ENCODE measurements at regions not wholly inside any gene's neighbourhood (a gene's known extent, or its start where the extent isn't known, plus 50 kb on each side); places are given as distances from the start of the nearest gene placed in this dataset. TPM values are rescaled to one million over a fixed set of nuclear protein-coding genes. Genes with fewer than 3 reads are reported as not detected.
"Not testable (repeated sequence)": the region's sequence is repeated elsewhere in the genome, so short reads cannot be mapped to it uniquely, and the experiment has no call there.

DNA sequence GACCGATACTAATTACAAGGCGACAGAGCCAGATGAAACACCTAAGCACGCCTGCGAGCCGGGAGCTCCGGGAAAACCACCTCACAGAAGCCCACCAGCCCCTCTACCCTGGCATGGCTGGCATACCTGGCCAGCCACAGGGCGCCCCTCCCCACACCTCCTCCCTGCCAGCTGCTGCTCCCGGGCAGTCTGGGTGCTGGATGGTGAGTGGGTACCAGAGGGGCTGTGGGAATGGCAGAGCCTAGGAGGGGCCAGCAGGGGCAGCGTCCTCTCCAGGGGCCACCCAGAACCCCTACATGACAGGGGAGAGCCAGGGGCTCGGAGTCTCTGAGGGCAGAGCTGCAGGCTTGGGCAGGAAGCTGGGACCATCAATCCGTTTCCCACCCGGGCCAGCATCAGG is 58.7 kb upstream of the GPC1 start:
- no peak for DNase-seq

DNA sequence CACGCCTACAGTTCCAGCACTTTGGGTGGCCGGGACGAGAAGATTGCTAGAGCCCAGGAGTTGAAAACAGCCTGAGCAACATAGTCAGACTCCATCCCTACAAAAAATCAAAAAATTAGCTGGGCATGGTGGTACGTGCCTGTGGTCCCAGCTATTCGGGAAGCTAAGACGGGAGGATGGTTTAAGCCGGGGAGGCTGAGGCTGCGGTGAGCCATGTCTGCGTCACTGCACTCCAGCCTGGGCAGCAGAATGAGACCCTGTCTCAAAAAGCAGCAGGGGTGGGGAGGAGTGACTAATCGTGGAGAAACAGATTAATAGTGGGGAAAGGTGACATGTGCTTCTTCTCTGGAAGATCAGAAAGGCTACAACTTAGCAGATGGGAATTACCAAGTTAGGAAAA is 58.1 kb upstream of the GPC1 start:
- no peak for DNase-seq

DNA sequence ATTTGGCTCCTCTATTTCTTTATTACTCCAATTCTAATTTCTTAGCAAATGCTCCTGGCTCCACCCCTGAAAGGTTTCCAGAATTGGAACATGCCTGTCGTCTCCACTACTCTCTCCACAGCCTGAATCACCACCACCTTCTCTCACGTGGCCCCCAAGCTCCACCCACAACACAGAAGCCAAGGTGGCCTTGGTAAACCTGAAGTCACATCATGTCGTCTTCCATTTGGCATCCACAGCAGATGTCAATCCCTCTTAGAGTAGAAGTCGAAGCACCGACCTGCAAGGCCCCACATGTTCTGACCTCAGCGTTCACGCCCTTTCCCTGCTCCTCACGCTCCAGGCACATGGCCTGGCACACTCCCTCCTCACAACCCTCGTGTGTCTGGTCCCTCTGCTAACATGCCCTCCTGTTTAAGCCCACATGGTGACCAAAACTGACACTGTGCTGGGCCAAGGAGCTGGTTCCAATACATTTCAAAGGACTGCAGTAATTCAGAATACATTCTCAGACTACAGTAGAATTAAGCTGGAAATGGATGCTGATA is 56.3 kb upstream of the GPC1 start:
- DNase-seq, result no peak

DNA sequence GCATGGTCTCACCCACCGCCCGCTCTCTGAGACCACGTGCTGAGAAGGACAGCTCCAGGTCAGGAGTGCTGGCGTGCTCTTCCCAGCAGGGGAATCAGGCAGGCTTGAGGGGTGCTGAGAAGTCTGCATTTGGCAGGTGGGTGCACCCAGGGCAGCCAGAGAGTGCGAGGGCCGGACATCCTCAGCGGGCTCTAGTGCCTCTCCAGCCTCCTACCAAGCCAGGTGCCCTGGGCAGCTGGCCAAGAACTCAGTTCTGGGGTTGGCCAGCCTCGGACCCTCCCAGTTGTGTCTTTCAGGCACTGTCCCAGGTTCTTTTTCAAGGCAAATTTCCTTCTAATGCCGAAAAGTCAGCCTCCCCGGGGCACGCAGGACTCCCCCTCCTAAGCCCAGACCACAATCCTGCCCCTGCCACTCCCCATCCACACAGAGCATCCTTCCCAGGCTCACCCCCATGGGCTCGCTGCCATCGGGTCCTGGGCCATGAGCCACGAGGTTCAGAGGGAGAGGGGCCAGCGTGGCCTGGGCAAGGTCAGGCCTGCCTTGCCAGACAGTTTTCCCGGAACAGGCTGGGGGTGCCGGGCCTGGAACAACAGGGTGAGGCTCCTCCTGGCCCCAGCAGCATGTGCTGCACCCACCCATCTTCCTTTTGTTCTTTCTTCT is 52.2 kb upstream of the GPC1 start:
- DNase-seq, result no peak

DNA sequence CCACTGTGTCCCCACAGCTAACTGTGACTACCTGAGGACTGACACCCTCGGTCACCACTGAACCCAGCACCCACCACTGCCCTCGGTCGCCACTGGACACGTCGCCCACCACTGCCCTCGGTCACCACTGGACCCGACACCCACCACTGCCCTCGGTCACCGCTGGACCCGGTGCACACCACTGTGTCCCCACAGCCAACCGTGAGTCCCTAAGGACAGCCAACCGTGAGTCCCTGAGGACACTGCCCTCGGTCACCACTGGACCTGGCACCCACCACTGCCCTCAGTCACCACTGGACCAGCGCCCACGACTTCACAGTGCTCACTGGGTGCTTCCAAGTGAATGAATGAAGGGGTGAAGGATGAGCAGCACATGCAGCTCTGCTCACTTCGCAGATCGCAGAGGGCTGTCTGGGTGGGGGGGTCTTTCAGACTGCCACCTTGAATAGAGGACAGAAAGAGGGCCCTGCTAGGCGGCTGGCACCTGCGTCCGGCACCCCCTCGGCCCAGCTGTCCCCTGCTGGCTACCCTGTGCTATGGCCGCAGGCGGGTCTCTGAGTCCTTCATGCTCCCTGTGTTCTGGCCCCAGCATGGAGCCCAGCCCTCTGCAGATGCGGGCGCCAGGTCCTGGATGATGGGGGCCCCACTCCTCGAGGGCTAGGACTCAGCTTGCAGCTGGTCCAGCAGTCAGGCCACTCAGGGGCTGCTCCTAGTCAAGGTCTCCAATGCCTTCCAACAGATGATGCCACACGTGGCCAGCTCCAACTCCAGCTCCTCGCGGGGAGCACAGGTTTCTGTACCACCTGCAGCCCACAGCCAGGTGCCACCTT is 51.4 kb upstream of the GPC1 start:
- DNase-seq, result no peak

DNA sequence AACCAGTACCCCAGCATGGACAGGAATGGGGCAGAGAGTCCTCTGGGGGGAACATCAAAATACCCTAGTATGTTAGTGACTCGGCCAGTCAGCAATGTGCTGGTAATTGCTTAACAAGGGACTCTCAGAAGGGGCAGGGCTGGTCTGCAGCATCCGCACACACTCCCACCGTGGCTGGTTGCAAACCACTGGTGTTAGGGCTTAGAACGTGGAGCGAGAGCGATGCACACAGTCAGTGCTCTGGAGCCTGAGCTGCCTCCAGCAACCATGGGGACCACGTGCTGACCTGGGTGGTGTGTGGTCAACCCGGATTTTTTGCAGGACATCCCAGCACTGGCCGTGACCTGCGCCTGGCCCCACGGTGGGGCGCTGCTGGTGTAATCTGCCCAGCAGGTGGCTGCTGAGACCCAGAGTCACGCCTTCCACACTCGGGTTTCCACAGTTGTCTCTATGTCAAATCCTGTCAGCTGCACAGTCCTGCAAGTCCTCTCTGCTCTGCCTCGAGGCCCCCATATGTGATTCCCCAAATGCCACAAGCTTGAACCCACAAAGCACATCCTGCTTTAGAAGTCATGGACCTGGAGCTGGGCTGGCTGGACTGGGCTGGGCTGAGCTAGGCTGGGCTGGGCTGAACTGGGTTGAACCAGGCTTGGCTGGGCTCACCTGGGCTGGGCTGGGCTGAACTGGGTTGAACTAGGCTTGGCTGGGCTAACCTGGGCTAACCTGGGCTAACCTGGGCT is 50.6 kb upstream of the GPC1 start:
- DNase-seq, result peak; percentile 11

DNA sequence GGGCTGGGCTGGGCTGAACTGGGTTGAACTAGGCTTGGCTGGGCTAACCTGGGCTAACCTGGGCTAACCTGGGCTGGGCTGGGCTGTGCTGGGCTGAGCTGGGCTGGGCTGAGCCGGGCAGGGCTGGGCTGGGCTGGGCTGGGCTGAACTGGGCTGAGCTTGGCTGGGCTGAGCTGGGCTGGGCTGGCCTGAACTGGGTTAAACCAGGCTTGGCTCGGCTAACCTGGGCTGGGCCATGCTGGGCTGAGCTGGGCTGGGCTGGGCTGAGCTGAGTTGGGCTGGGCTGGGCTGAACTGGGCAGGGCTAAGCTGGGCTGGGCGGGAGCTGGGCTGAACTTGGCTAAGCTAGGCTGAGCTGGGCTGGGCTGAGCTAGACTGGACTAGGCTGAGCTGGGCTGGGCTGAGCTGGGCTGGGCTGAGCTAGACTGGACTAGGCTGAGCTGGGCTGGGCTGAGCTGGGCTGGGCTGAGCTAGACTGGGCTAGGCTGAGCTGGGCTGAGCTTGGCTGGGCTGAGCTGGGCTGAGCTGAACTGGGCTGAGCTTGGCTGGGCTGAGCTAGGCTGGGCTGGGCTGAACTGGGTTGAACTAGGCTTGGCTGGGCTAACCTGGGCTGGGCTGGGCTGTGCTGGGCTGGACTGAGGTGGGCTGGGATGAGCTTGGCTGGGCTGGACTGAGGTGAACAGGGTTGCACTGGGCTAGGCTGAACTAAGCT is 49.9 kb upstream of the GPC1 start:
- not testable (repeated sequence) for DNase-seq

Small RNA genes in the stretch of these regions (small RNA-seq; reads per million reads assigned to genes)
- not detected for gene RF00012 (ENCODE audit: low replicate concordance)
